CD14-positive monocyte (primary cell): ENCODE measurements at regions not wholly inside any gene's neighbourhood (a gene's known extent, or its start where the extent isn't known, plus 50 kb on each side); places are given as distances from the start of the nearest gene placed in this dataset.

Experiments
- DNase-seq, 3 donors: peaks; one replicate each; pipeline ENCODE4 v3.0.0-alpha.2; 2011 to 2022
- H2AFZ ChIP-seq: 2 replicates; pipeline ENCODE4 v1.6.0; 2012; ENCODE audit warnings: mild to moderate bottlenecking, low read depth, low read length, inconsistent platforms; ENCODE audit not compliant: insufficient read depth, poor library complexity, severe bottlenecking
- H3K27ac ChIP-seq, 2 donors: 1 replicate in 1 of 2; 2 replicates in 1 of 2; pipeline ENCODE4 v1.5.1; 2012 to 2013; ENCODE audit warnings: low read length in 2 of 2, control low read depth in 1 of 2, inconsistent platforms in 1 of 2, low read depth in 1 of 2, mild to moderate bottlenecking in 1 of 2
- H3K27me3 ChIP-seq, 2 donors: one replicate each; pipeline versions ENCODE4 v1.6.0 to v1.6.1; 2011 to 2013; ENCODE audit warnings: low read length in 2 of 2; ENCODE audit not compliant: control insufficient read depth in 2 of 2, insufficient read depth in 2 of 2
- H3K36me3 ChIP-seq, 2 donors: replicated peaks in 1 of 2; 1 replicate in 1 of 2; 2 replicates in 1 of 2; pipeline versions ENCODE4 v1.5.1 to v1.6.1; 2012 to 2013; ENCODE audit warnings: low read length in 2 of 2, control low read depth in 1 of 2, inconsistent platforms in 1 of 2, mild to moderate bottlenecking in 1 of 2; ENCODE audit not compliant: insufficient read depth in 2 of 2, control insufficient read depth in 1 of 2
- H3K4me1 ChIP-seq, 2 donors: 1 replicate in 1 of 2; 2 replicates in 1 of 2; pipeline versions ENCODE4 v1.5.1 to v1.6.1; 2012 to 2013; ENCODE audit warnings: low read length in 2 of 2, control low read depth in 1 of 2, inconsistent platforms in 1 of 2, mild to moderate bottlenecking in 1 of 2, moderate library complexity in 1 of 2; ENCODE audit not compliant: insufficient read depth in 2 of 2, control insufficient read depth in 1 of 2
- H3K4me2 ChIP-seq: replicated peaks from 2 replicates; pipeline ENCODE3; 2012; ENCODE audit warnings: low read length, moderate library complexity, mild to moderate bottlenecking; ENCODE audit not compliant: poor library complexity, severe bottlenecking; ENCODE audit errors: extremely low read depth
- H3K4me3 ChIP-seq, 3 experiments: fragments of 200-600 bp in 1 of 3; sonication (generic) in 1 of 3; replicated peaks in 1 of 3; 1 replicate in 2 of 3; 2 replicates in 1 of 3; pipeline ENCODE4 v1.5.1; 2011 to 2013; ENCODE audit warnings: low read length in 3 of 3, mild to moderate bottlenecking in 3 of 3, control low read depth in 2 of 3, low read depth in 2 of 3, inconsistent platforms in 1 of 3, moderate library complexity in 1 of 3
- H3K79me2 ChIP-seq: 2 replicates; pipeline ENCODE4 v1.6.0; 2012; ENCODE audit warnings: mild to moderate bottlenecking, control low read depth, inconsistent platforms, low read length, moderate library complexity; ENCODE audit not compliant: insufficient read depth
- H3K9ac ChIP-seq: 2 replicates; pipeline ENCODE4 v1.6.0; 2017; ENCODE audit warnings: low read length, mild to moderate bottlenecking; ENCODE audit not compliant: insufficient read depth, poor library complexity, severe bottlenecking
- H3K9me3 ChIP-seq, 2 donors: replicated peaks in 1 of 2; 1 replicate in 1 of 2; 2 replicates in 1 of 2; pipeline versions ENCODE4 v1.5.1 to v1.6.1; 2012 to 2013; ENCODE audit warnings: low read length in 2 of 2, control low read depth in 1 of 2; ENCODE audit not compliant: control insufficient read depth in 1 of 2, insufficient read depth in 1 of 2
- H4K20me1 ChIP-seq: 2 replicates; pipeline ENCODE4 v1.6.0; 2012; ENCODE audit warnings: mild to moderate bottlenecking, low read length, control low read depth, moderate library complexity; ENCODE audit not compliant: insufficient read depth
- H3K27ac Mint-ChIP-seq, 7 donors: one replicate each; pipeline ENCODE4 v1.8.0; 2020; ENCODE audit warnings: mild to moderate bottlenecking in 7 of 7, mixed read lengths in 7 of 7, moderate library complexity in 6 of 7, inconsistent platforms in 2 of 7
- H3K27me3 Mint-ChIP-seq, 3 donors: one replicate each; pipeline ENCODE4 v1.8.0; 2021 to 2022; ENCODE audit warnings: low read depth in 3 of 3, mild to moderate bottlenecking in 3 of 3, mixed read lengths in 3 of 3, moderate library complexity in 3 of 3, inconsistent platforms in 1 of 3
- H3K36me3 Mint-ChIP-seq, 2 donors: one replicate each; pipeline ENCODE4 v1.8.0; 2020; ENCODE audit warnings: mixed read lengths in 2 of 2, inconsistent platforms in 1 of 2, mild to moderate bottlenecking in 1 of 2
- H3K4me1 Mint-ChIP-seq: one replicate; pipeline ENCODE4 v1.8.0; 2020; ENCODE audit warnings: mild to moderate bottlenecking, mixed read lengths
- H3K4me3 Mint-ChIP-seq, 2 donors: one replicate each; pipeline ENCODE4 v1.8.0; 2020; ENCODE audit warnings: mild to moderate bottlenecking in 2 of 2, mixed read lengths in 2 of 2, moderate library complexity in 1 of 2
- H3K9me3 Mint-ChIP-seq, 7 donors: one replicate each; pipeline ENCODE4 v1.8.0; 2020 to 2022; ENCODE audit warnings: mixed read lengths in 7 of 7, mild to moderate bottlenecking in 6 of 7, moderate library complexity in 6 of 7, inconsistent platforms in 2 of 7
- WGBS: methylation state at CpG from one replicate; pipeline ENCODE4 v1.1.5; 2013; ENCODE audit warnings: missing lambda C conversion rate; ENCODE audit not compliant: insufficient coverage; 5-methylcytosine and 5-hydroxymethylcytosine counted together
- intact Hi-C, 2 donors: fragments of 100-400 bp; cut with micrococcal nuclease; formaldehyde crosslinking; loops; one replicate each; pipeline versions ENCODE4 v1.15.0 to v1.15.1; 2023
- TF ChIP-seq, protein P1 (sequence below): fragments of 200-600 bp; IDR thresholded peaks from one replicate; pipeline ENCODE4 v1.8.0; 2022; ENCODE audit warnings: antibody characterized with exemption, mild to moderate bottlenecking

- 43% methylated on average over 1 of the region's 5 CpGs for WGBS
- Histone ChIP-seq H3K27ac (peak overlapping the region in 1 of 2 donors; percentile 87), H3K27me3 (no peaks in the 10 kb centered on the region), H4K20me1 (no peaks in the 10 kb centered on the region), H3K79me2 (no peaks in the 10 kb centered on the region), H3K4me2 (peak overlapping the region; percentile 67), H3K4me1 (peaks cover 46 to 49% of the 10 kb centered on the region in 2 donors), H3K9ac (no peak overlapping the region), H3K9me3 (no peaks in the 10 kb centered on the region), H2AFZ (no peak overlapping the region), H3K4me3 (no peak overlapping the region), H3K36me3 (no peaks in the 10 kb centered on the region)
- Mint-ChIP-seq H3K4me1 (peaks cover 41% of the 10 kb centered on the region), H3K4me3 (no peak overlapping the region), H3K9me3 (peaks cover 0 to 3% (median 0%) of the 10 kb centered on the region in 7 donors), H3K36me3 (no peaks in the 10 kb centered on the region), H3K27ac (peak overlapping the region in 4 of 7 donors; percentile 41 to 92 (median 90)), H3K27me3 (peaks cover 0 to 6% (median 2%) of the 10 kb centered on the region in 3 donors)
- TF ChIP-seq, protein P1, sequence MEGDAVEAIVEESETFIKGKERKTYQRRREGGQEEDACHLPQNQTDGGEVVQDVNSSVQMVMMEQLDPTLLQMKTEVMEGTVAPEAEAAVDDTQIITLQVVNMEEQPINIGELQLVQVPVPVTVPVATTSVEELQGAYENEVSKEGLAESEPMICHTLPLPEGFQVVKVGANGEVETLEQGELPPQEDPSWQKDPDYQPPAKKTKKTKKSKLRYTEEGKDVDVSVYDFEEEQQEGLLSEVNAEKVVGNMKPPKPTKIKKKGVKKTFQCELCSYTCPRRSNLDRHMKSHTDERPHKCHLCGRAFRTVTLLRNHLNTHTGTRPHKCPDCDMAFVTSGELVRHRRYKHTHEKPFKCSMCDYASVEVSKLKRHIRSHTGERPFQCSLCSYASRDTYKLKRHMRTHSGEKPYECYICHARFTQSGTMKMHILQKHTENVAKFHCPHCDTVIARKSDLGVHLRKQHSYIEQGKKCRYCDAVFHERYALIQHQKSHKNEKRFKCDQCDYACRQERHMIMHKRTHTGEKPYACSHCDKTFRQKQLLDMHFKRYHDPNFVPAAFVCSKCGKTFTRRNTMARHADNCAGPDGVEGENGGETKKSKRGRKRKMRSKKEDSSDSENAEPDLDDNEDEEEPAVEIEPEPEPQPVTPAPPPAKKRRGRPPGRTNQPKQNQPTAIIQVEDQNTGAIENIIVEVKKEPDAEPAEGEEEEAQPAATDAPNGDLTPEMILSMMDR = no peak
- no peak for DNase-seq
- intact Hi-C loops = loop anchor here in 1 of 2 donors (10.0 kb wide), 1 partner anchor 75 kb away; the partner anchor contains the start of gene ZCCHC2
Observed at GRCh38 chr18:62450175-62450545, 72.7 kb upstream of the ZCCHC2 start.

GRCh38 chr18:62450546-62451410 is 72.0 kb upstream of the ZCCHC2 start:
- peaks cover 41% of the 10 kb centered on the region for H3K4me1 Mint-ChIP-seq
- intact Hi-C loops = loop anchor here in 1 of 2 donors (10.0 kb wide), 1 partner anchor 74 kb away; the partner anchor contains the start of gene ZCCHC2
- H3K27me3 Mint-ChIP-seq = peaks cover 0 to 6% (median 2%) of the 10 kb centered on the region in 3 donors

More at GRCh38 chr18:62450546-62451410, 72.0 kb upstream of the ZCCHC2 start:
- TF ChIP-seq, protein P1 = no peak
- peak overlapping the region; percentile 83 to 92 (median 90) for H3K27ac Mint-ChIP-seq
- peaks cover 46 to 53% of the 10 kb centered on the region in 2 donors for H3K4me1 ChIP-seq
- H3K9me3 ChIP-seq = no peaks in the 10 kb centered on the region
- peak; percentile 81 to 94 (median 87) for DNase-seq
- H3K9ac ChIP-seq = peak overlapping the region; percentile 34
- H3K79me2 ChIP-seq = no peaks in the 10 kb centered on the region
- H3K27ac ChIP-seq = peak overlapping the region; percentile 41 to 87
- H3K36me3 ChIP-seq = no peaks in the 10 kb centered on the region
- peak overlapping the region in 2 of 3 experiments; percentile 21 to 63 for H3K4me3 ChIP-seq
- peak overlapping the region; percentile 14 for H2AFZ ChIP-seq
- H3K36me3 Mint-ChIP-seq = no peaks in the 10 kb centered on the region
- H4K20me1 ChIP-seq = no peaks in the 10 kb centered on the region
- 2% methylated on average over 9 of the region's 15 CpGs for WGBS
- peak overlapping the region; percentile 55 to 75 for H3K4me3 Mint-ChIP-seq
- peak overlapping the region; percentile 67 for H3K4me2 ChIP-seq
- peaks cover 0 to 3% (median 0%) of the 10 kb centered on the region in 7 donors for H3K9me3 Mint-ChIP-seq
- H3K27me3 ChIP-seq = no peaks in the 10 kb centered on the region
